ENCODE measurements at regions not wholly inside any gene's neighbourhood (a gene's known extent, or its start where the extent isn't known, plus 50 kb on each side); places are given as distances from the start of the nearest gene placed in this dataset.

DNA sequence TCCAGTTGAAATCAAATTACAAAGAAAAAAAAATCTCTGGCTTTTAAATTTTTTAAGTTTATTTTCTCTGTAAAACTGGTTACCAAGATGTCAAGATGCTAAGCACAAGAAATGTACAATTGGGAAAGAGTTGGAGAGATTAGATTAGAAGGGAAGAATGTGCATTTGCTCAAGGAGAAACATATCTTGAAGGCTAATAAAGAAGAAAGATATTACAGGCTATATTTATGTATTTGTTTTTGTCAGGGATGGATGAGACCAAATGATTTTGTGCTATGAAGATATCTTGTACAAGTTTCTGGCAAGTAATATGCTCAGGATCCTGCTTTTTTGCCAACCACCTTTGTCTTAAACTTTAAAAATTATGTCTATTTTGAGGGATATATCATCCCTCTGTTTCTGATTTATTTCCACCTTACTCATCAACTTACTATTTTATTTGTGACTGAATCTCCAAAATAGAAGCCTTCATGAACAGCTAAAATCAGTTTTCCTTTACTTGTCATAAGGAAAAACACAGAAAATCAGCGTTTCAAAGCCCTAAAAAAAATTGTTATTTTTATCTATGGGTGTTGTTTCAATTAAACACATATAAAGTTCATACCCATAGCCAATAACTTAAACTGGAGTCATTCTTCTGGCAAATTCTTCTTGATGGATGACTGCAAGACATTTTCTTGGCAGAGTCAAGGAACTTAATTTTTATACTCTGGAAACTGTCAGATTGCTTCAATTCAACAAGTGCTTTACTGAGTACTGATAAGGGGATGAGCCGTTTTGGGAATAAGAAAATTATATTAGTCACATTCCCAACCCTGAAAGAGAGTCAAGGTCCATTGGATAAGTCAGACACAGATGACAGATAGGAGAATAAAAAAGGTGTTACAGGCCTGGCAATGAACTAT, 141.8 kb downstream of the CTH start:
- Histone ChIP-seq H3K9me3 (replicated peaks in 1 of 11) (no peaks in the 10 kb centered on the region), H3K9ac (no peak overlapping the region), H3K4me1 (no peaks in the 10 kb centered on the region), H3K4me3 (no peak overlapping the region), H3K27ac (no peak overlapping the region), H3K27me3 (no peaks in the 10 kb centered on the region), H4K20me1 (no peaks in the 10 kb centered on the region), H3K36me3 (no peaks in the 10 kb centered on the region), H3K4me2 (no peak overlapping the region)
- no peak for TF ChIP-seq Cebpa-rat (IDR thresholded peaks at IDR 0.05)

DNA sequence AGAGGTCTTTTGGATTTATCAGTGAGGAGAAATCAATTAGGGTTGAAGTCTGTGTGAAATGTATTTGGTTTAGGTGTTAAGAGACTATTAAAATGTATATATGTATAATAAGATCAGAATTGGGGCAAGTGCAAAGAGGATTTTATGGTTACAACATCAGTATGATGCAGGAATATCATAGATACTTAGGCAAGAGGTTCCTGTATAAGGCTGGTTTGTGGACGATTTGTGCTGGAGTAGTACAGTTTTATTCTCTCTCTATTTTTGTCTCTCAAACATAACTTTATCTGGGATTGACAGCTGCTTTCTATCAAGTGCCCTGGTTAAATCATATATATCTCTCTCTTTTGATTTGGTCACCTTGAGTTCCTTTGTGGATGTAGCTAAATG, 142.5 kb downstream of the CTH start:
- no peak overlapping the region for H3K9ac ChIP-seq
- no peak overlapping the region for H3K27ac ChIP-seq
- H4K20me1 ChIP-seq = no peaks in the 10 kb centered on the region
- no peak overlapping the region for H3K4me3 ChIP-seq
- no peaks in the 10 kb centered on the region for H3K27me3 ChIP-seq
- H3K36me3 ChIP-seq = no peaks in the 10 kb centered on the region
- no peaks in the 10 kb centered on the region for H3K4me1 ChIP-seq
- no peak for TF ChIP-seq Cebpa-rat (IDR thresholded peaks at IDR 0.05)
- H3K4me2 ChIP-seq = no peak overlapping the region
- no peaks in the 10 kb centered on the region for H3K9me3 ChIP-seq (replicated peaks in 1 of 11)

DNA sequence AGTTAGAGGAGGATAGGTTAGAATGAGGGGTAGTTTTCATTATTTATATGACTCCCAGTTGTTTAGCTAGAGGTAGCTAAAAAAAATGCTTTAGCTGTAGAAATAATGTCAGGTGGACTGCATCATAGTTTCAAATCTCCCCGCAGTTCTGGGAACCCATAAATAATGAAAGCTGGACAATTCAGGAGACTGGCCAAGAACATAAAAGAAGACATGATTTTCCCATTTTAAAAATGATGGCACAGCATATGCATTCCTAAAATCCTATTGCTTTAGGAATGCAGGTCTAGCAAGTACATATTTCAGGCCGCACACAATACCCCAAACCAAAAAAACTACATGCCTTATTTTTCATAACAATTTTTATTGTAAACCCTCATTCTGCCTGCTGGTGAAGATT, 143.3 kb downstream of the CTH start:
- TF ChIP-seq Cebpa-rat (IDR thresholded peaks at IDR 0.05) = no peak
- Histone ChIP-seq H3K9me3 (replicated peaks in 1 of 11) (no peaks in the 10 kb centered on the region), H3K4me1 (no peaks in the 10 kb centered on the region), H3K27ac (no peak overlapping the region), H3K4me2 (no peak overlapping the region), H3K9ac (no peak overlapping the region), H3K4me3 (no peak overlapping the region), H3K36me3 (no peaks in the 10 kb centered on the region), H4K20me1 (no peaks in the 10 kb centered on the region), H3K27me3 (no peaks in the 10 kb centered on the region)

DNA sequence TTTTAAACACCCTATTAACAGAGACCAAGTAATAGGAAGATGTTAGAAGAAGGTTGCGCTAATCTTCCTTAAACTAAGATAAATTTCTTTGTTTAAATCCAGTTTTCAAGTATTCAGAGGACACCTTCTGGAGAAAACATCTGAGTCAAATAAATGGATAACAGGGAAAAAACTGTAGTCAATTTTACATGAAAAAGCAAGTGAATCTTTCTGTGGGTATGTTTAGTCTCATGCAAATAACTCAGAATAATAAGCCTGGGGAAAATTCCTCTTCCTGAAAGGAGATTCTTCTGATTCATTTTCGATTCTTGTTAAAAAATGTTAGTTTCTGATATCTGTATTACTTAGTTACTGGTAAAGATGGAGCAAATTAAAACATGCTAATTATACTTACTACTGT, 145.5 kb downstream of the CTH start:
- Histone ChIP-seq H3K4me1 (no peaks in the 10 kb centered on the region), H3K4me2 (no peak overlapping the region), H3K4me3 (no peak overlapping the region), H3K9ac (no peak overlapping the region), H3K36me3 (no peaks in the 10 kb centered on the region), H3K9me3 (replicated peaks in 1 of 11) (no peaks in the 10 kb centered on the region), H3K27ac (no peak overlapping the region), H4K20me1 (no peaks in the 10 kb centered on the region), H3K27me3 (no peaks in the 10 kb centered on the region)
- TF ChIP-seq Cebpa-rat (IDR thresholded peaks at IDR 0.05) = no peak

DNA sequence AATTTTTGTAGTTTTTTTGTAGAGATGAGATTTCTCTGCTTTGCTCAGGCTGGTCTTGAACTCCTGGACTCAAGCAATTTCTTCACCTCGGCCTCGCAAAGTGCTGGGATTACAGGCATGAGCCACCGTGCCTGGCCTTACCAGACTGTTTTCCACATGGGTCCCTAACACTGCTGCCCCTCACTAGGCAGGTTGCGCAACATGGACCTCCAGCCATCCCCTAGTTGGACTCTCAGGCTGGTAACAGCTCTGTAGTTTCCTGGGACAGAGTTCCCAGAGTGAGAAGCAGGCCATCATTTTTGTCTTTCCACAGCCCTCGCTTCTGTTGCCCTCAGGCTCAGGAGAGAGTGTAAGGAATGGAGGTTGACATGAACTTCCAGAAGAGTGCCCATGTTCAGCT, 156.1 kb downstream of the CTH start:
- Histone ChIP-seq H3K4me2 (no peak overlapping the region), H3K4me1 (no peaks in the 10 kb centered on the region), H4K20me1 (no peaks in the 10 kb centered on the region), H3K27me3 (no peaks in the 10 kb centered on the region), H3K4me3 (no peak overlapping the region), H3K36me3 (no peaks in the 10 kb centered on the region), H3K9ac (no peak overlapping the region), H3K27ac (no peak overlapping the region), H3K9me3 (replicated peaks in 1 of 11) (no peaks in the 10 kb centered on the region)
- TF ChIP-seq Cebpa-rat (IDR thresholded peaks at IDR 0.05) = peak in 6 of 11 experiments; percentile 9 to 75 (median 42); a peak in 6 of 22 replicates

DNA sequence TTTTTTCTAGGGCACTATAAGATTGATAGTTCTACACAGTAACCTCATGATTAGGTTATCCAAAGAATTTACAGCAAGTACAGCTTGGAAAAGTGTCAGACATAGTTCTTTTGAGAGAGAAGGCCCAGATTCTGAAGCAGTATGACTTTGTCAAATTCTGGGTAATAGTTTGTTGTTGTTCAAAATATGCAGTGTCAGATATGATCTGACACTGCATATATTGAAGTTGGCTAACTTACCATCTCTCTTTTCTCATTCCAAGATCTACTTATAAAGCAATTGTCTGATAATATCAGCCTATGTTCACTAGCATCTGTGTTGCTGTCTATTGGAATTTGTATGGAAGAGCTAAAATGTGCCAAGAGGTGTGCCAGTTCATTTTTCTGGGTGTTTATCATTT, 160.1 kb downstream of the CTH start:
- Histone ChIP-seq H3K9me3 (replicated peaks in 1 of 11) (no peaks in the 10 kb centered on the region), H3K4me2 (no peak overlapping the region), H3K4me1 (no peaks in the 10 kb centered on the region), H3K27me3 (no peaks in the 10 kb centered on the region), H3K4me3 (no peak overlapping the region), H3K27ac (no peak overlapping the region), H4K20me1 (no peaks in the 10 kb centered on the region), H3K9ac (no peak overlapping the region), H3K36me3 (no peaks in the 10 kb centered on the region)
- TF ChIP-seq Cebpa-rat (IDR thresholded peaks at IDR 0.05) = no peak

DNA sequence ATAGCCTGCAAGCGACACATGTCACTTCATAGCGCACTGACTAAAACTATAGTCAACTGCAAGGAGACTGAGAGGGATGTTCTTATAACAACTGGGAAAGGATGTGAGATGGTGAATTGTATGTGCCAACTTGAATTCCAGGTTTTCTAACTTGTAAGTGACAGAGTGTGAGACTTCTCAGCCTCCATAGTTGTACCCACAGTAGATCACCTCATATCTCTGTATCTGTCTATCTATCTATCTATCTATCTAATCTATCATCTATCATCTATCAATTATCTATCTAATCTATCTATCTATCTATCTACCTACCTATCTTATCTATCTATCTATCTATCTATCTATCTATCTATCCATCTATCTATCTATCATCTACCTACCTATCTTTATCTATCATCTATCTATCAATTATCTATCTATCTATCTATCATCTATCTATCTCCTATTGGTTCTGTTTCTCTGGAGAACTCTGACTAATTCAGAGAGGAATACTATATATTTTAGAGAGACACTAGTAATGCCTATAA, 162.3 kb downstream of the CTH start:
- Histone ChIP-seq H3K4me3 (no peak overlapping the region), H3K27me3 (no peaks in the 10 kb centered on the region), H3K9me3 (replicated peaks in 1 of 11) (no peaks in the 10 kb centered on the region), H3K27ac (no peak overlapping the region), H4K20me1 (no peaks in the 10 kb centered on the region), H3K9ac (no peak overlapping the region), H3K4me2 (no peak overlapping the region), H3K4me1 (no peaks in the 10 kb centered on the region), H3K36me3 (no peaks in the 10 kb centered on the region)
- no peak for TF ChIP-seq Cebpa-rat (IDR thresholded peaks at IDR 0.05)

DNA sequence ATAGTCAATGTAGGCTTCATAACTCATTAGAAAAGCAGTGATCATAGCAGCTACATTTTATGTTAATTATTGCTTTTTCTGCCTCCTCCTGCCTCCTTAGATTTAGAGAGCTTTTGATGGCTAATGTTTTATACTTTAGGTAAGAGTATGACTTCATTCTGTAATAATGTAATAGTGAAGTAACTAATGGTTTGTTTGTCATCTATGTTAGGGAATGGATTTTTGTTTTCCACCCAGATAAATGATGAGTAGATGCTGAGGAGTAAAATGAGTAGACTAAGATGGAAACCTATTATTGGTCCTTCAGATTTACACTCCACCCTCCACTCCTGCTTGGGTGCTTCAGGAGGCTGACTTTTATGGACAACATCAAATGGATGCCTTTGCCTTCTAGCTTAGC, 170.6 kb downstream of the CTH start:
- Histone ChIP-seq H4K20me1 (no peaks in the 10 kb centered on the region), H3K4me2 (no peak overlapping the region), H3K4me1 (no peaks in the 10 kb centered on the region), H3K9me3 (replicated peaks in 1 of 11) (no peaks in the 10 kb centered on the region), H3K36me3 (no peaks in the 10 kb centered on the region), H3K27ac (no peak overlapping the region), H3K9ac (no peak overlapping the region), H3K27me3 (no peaks in the 10 kb centered on the region), H3K4me3 (no peak overlapping the region)
- no peak for TF ChIP-seq Cebpa-rat (IDR thresholded peaks at IDR 0.05)

DNA sequence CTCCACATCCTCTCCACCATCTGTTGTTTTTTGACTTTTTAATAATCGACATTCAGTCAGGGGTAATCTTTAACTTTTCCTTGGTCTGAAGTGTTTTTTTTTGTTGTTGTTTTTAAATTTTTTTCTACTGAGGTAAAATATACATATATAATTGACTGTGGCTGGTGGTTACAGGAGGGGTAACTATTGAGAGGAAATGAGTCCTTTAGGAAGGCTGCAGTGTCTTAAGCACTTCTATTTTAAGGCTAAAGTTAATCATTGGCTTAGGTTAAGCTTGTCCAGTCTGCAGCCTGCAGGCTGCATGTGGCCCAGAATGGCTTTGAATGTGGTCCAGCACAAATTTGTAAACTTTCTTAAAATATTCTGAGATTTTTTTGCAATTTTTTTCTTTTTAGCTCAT, 172.5 kb downstream of the CTH start:
- Histone ChIP-seq H3K36me3 (no peaks in the 10 kb centered on the region), H3K27ac (no peak overlapping the region), H3K27me3 (no peaks in the 10 kb centered on the region), H3K4me2 (no peak overlapping the region), H4K20me1 (no peaks in the 10 kb centered on the region), H3K9ac (no peak overlapping the region), H3K4me3 (no peak overlapping the region), H3K9me3 (replicated peaks in 1 of 11) (no peaks in the 10 kb centered on the region), H3K4me1 (no peaks in the 10 kb centered on the region)
- TF ChIP-seq Cebpa-rat (IDR thresholded peaks at IDR 0.05) = no peak

DNA sequence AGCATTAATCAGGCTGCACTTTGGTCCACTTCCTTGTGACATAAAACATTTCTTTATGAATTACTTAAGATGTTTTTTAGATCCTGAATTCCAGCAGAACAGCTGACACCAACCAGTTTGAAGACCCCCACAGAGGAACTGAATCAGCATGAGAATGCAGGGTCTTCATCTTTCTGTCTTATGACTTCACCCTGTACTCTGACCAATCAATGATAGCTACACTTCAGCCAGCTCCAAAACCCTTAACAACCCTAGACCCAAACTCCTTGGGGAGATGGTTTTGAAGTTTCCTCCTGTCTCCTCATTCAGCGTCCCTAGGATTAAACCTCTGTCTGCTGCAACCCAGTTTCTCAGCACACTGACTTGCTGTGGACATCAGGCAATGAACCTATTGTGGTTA, 175.0 kb downstream of the CTH start:
- Histone ChIP-seq H3K36me3 (no peaks in the 10 kb centered on the region), H3K27me3 (no peaks in the 10 kb centered on the region), H3K4me1 (no peaks in the 10 kb centered on the region), H3K27ac (no peak overlapping the region), H3K4me2 (no peak overlapping the region), H3K4me3 (no peak overlapping the region), H3K9me3 (replicated peaks in 1 of 11) (no peaks in the 10 kb centered on the region), H4K20me1 (no peaks in the 10 kb centered on the region), H3K9ac (no peak overlapping the region)
- no peak for TF ChIP-seq Cebpa-rat (IDR thresholded peaks at IDR 0.05)

Data from BLaER1 treated with 17β-estradiol and CSF1 and Interleukin-3, amounts not matched to agents 10 nM and 100 nM (cell line).